ENCODE measurements at regions not wholly inside any gene's neighbourhood (a gene's known extent, or its start where the extent isn't known, plus 50 kb on each side); places are given as distances from the start of the nearest gene placed in this dataset.

- intact Hi-C loops (cut with DNase I; ENCODE audit: low total_unique reads), result no loop called here
- peak overlapping the region in 2 of 8 donors; percentile 18 to 57 for H3K4me3 ChIP-seq
- no peak for DNase-seq
Observed at GRCh38 chr9:87445646-87446045, 52.0 kb upstream of the DAPK1 start.

GRCh38 chr9:87446527-87446926 is 51.1 kb upstream of the DAPK1 start:
- 78 to 91% (median 87%) methylated on average over 4 of the region's 4 CpGs for WGBS, 5 donors
- no peak for DNase-seq
- peaks cover 0 to 9% (median 4%) of the 10 kb centered on the region in 6 donors for H3K4me1 ChIP-seq
- H3K36me3 ChIP-seq, result no peaks in the 10 kb centered on the region
- intact Hi-C loops (cut with DNase I; ENCODE audit: low total_unique reads), result no loop called here
- TF ChIP-seq POLR2A (IDR thresholded peaks at IDR 0.05) (no peak), CTCF (IDR thresholded peaks at IDR 0.05 in 8 of 11, conservative IDR thresholded peaks at IDR 0.05 in 3 of 11) (no peak), POLR2AphosphoS5 (IDR thresholded peaks at IDR 0.05) (no peak)
- no peaks in the 10 kb centered on the region for H3K9me3 ChIP-seq
- no peak overlapping the region for H3K4me3 ChIP-seq
- H3K27ac ChIP-seq, result no peak overlapping the region
- no peaks in the 10 kb centered on the region for H3K27me3 ChIP-seq (replicated peaks in 1 of 7)

More at GRCh38 chr9:87445646-87446045, 52.0 kb upstream of the DAPK1 start:
- H3K27ac ChIP-seq, result no peak overlapping the region
- WGBS, 5 donors, result 18 to 28% (median 23%) methylated on average over 5 of the region's 5 CpGs
- H3K4me1 ChIP-seq, result peaks cover 0 to 9% (median 4%) of the 10 kb centered on the region in 6 donors
- TF ChIP-seq POLR2AphosphoS5 (IDR thresholded peaks at IDR 0.05), result no peak
- TF ChIP-seq POLR2A (IDR thresholded peaks at IDR 0.05), result no peak
- TF ChIP-seq CTCF (IDR thresholded peaks at IDR 0.05 in 8 of 11, conservative IDR thresholded peaks at IDR 0.05 in 3 of 11), result no peak
- no peaks in the 10 kb centered on the region for H3K9me3 ChIP-seq
- no peaks in the 10 kb centered on the region for H3K36me3 ChIP-seq
- H3K27me3 ChIP-seq (replicated peaks in 1 of 7), result no peaks in the 10 kb centered on the region

GRCh38 chr9:87447547-87448432 is 49.9 kb upstream of the DAPK1 start:
- Histone ChIP-seq H3K4me1 (peaks cover 0 to 9% (median 4%) of the 10 kb centered on the region in 6 donors), H3K27ac (no peak overlapping the region), H3K4me3 (no peak overlapping the region), H3K27me3 (replicated peaks in 1 of 7) (no peaks in the 10 kb centered on the region), H3K36me3 (no peaks in the 10 kb centered on the region), H3K9me3 (no peaks in the 10 kb centered on the region)
- intact Hi-C loops (cut with DNase I; ENCODE audit: low total_unique reads), result no loop called here
- no peak for DNase-seq
- WGBS, 5 donors, result 78 to 88% (median 84%) methylated on average over 11 of the region's 11 CpGs
- TF ChIP-seq CTCF (IDR thresholded peaks at IDR 0.05 in 8 of 11, conservative IDR thresholded peaks at IDR 0.05 in 3 of 11) (no peak), POLR2AphosphoS5 (IDR thresholded peaks at IDR 0.05) (no peak), POLR2A (IDR thresholded peaks at IDR 0.05) (no peak)

Small RNA genes in the stretch of these regions (small RNA-seq; reads per million reads assigned to genes)
- gene AL353752.1, result 0 reads per million in 4 donors
- gene RF00568, result 0 reads per million in 4 donors
